ENCODE measurements at regions not wholly inside any gene's neighbourhood (a gene's known extent, or its start where the extent isn't known, plus 50 kb on each side); places are given as distances from the start of the nearest gene placed in this dataset.

GRCh38 chr4:164440199-164440598 lies 313.7 kb upstream of the SMIM31 start:
- Histone ChIP-seq H3K79me1 (ENCODE audit: low read depth, low read length) (no peaks in the 10 kb centered on the region), H3K9ac (replicated peaks in 1 of 4; ENCODE audit: extremely low read depth in 1 of 4, low read depth in 3 of 4, low read length in 3 of 4) (no peak overlapping the region), H3K27me3 (replicated peaks in 1 of 4; ENCODE audit: control insufficient read depth in 3 of 4, extremely low read depth in 1 of 4, insufficient read depth in 3 of 4, low read length in 3 of 4) (no peaks in the 10 kb centered on the region), H4K8ac (ENCODE audit: extremely low read depth, insufficient read depth, low read length) (no peak overlapping the region), H2BK5ac (ENCODE audit: low read depth, low read length) (no peak overlapping the region), H2BK20ac (ENCODE audit: low read length) (no peak overlapping the region), H2BK12ac (ENCODE audit: low read depth, low read length) (no peak overlapping the region), H3K79me2 (ENCODE audit: control insufficient read depth in 1 of 2, insufficient read depth in 2 of 2, low read length in 2 of 2) (no peaks in the 10 kb centered on the region), H3K23ac (ENCODE audit: insufficient read length) (no peak overlapping the region), H3K4me2 (ENCODE audit: insufficient read depth in 1 of 2, low read depth in 2 of 2, low read length in 2 of 2) (no peak overlapping the region), H3K4me3 (ENCODE audit: extremely low read depth in 1 of 4, insufficient read depth in 2 of 4, low read depth in 3 of 4, low read length in 4 of 4) (no peak overlapping the region), H2BK15ac (ENCODE audit: low read length) (no peak overlapping the region), H3K36me3 (ENCODE audit: control insufficient read depth in 2 of 4, insufficient read depth in 4 of 4, low read length in 3 of 4) (no peaks in the 10 kb centered on the region), H3K9me3 (ENCODE audit: insufficient read depth in 2 of 2, low read depth in 1 of 2, low read length in 1 of 2) (no peaks in the 10 kb centered on the region), H3K27ac (ENCODE audit: low read depth, low read length) (no peak overlapping the region), H4K5ac (ENCODE audit: insufficient read length, low read depth, low read length) (no peak overlapping the region), H3K23me2 (ENCODE audit: low read depth, low read length) (no peaks in the 10 kb centered on the region), H3K18ac (ENCODE audit: extremely low read depth, low read length) (no peak overlapping the region), H4K91ac (replicated peaks; ENCODE audit: insufficient read length, low read length) (no peak overlapping the region), H3K14ac (ENCODE audit: insufficient read length) (no peak overlapping the region), H3K56ac (replicated peaks; ENCODE audit: insufficient read length, low read depth, low read length) (no peak overlapping the region), H4K20me1 (replicated peaks in 1 of 2; ENCODE audit: control insufficient read depth in 1 of 2, insufficient read depth in 2 of 2, low read length in 2 of 2) (no peaks in the 10 kb centered on the region), H3K4me1 (replicated peaks in 1 of 4; ENCODE audit: control insufficient read depth in 3 of 4, insufficient read depth in 4 of 4, low read length in 3 of 4) (no peaks in the 10 kb centered on the region), H2AK5ac (ENCODE audit: low read depth, low read length) (no peak overlapping the region), H2AFZ (ENCODE audit: low read length) (no peak overlapping the region), H3K4ac (replicated peaks; ENCODE audit: insufficient read length, low read depth, low read length) (no peak overlapping the region), H2BK120ac (replicated peaks; ENCODE audit: low read depth, low read length) (no peak overlapping the region)
- ChIA-PET CTCF (ENCODE audit: partially characterized antibody) (interaction anchor here (0.6 kb wide), 1 partner anchor 388 kb away, joined by 3 read pairs; no protein-coding TSS in a partner anchor), POLR2A (ENCODE audit: partially characterized antibody) (no interaction called here)
- WGBS, 2 experiments (ENCODE audit: extremely low coverage in 1 of 2, insufficient coverage in 1 of 2, insufficient read length in 1 of 2, insufficient replicate concordance in 2 of 2, low coverage in 1 of 2, low lambda C conversion rate in 2 of 2, missing lambda C conversion rate in 1 of 2): 80% methylated on average over 1 of the region's 1 CpG; no CpG with 5 or more reads in 1 of the 2 experiments
- TF ChIP-seq KDM5A (IDR thresholded peaks at IDR 0.05; ENCODE audit: low read length) (no peak), SP1 (IDR thresholded peaks at IDR 0.05; ENCODE audit: low read depth, low read length) (no peak), CBX5 (IDR thresholded peaks at IDR 0.05; ENCODE audit: low read depth, low read length) (no peak), SIRT6 (IDR thresholded peaks at IDR 0.05; ENCODE audit: low read length) (no peak), BCL11A (IDR thresholded peaks at IDR 0.05; ENCODE audit: low read depth in 2 of 2, low read length in 2 of 2) (no peak), JUN (IDR thresholded peaks at IDR 0.05; ENCODE audit: low read depth, low read length) (no peak), POLR2A (IDR thresholded peaks at IDR 0.05; ENCODE audit: control extremely low read depth in 1 of 2, low read depth in 2 of 2, low read length in 2 of 2) (no peak), RFX5 (IDR thresholded peaks at IDR 0.05; ENCODE audit: borderline replicate concordance, low read depth, low read length) (no peak), SRF (IDR thresholded peaks at IDR 0.05; ENCODE audit: low read depth, low read length) (no peak), SP2 (IDR thresholded peaks at IDR 0.05; ENCODE audit: low read length) (no peak), BACH1 (IDR thresholded peaks at IDR 0.05; ENCODE audit: low read length) (no peak), SP4 (IDR thresholded peaks at IDR 0.05; ENCODE audit: low read length) (no peak), POLR2AphosphoS5 (IDR thresholded peaks at IDR 0.05; ENCODE audit: low read depth, low read length) (no peak), TCF12 (IDR thresholded peaks at IDR 0.05; ENCODE audit: low read depth, low read length) (no peak), FOSL1 (IDR thresholded peaks at IDR 0.05; ENCODE audit: insufficient read depth, low read depth, low read length) (no peak)
- DNase-seq (ENCODE audit: low read depth in 1 of 2, low spot score in 2 of 2): no peak
- FAIRE-seq: no peak

Data from H1 (cell line).